ENCODE measurements at regions not wholly inside any gene's neighbourhood (a gene's known extent, or its start where the extent isn't known, plus 50 kb on each side); places are given as distances from the start of the nearest gene placed in this dataset.

GRCh38 chr16:17723531-17724134, 252.9 kb upstream of the XYLT1 start:
- DNase-seq = no peak

- DNase-seq = no peak
These were observed 247.7 kb upstream of the XYLT1 start for GRCh38 chr16:17718495-17718894.

GRCh38 chr16:17705847-17706246, 235.1 kb upstream of the XYLT1 start:
- no peak for DNase-seq

- DNase-seq = no peak
These were observed 225.9 kb upstream of the XYLT1 start for GRCh38 chr16:17696616-17697015.

GRCh38 chr16:17692484-17692883, 221.7 kb upstream of the XYLT1 start:
- no peak for DNase-seq

- DNase-seq = no peak
These were observed 221.1 kb upstream of the XYLT1 start for GRCh38 chr16:17691899-17692176.

- no peak for DNase-seq
These were observed 220.5 kb upstream of the XYLT1 start for GRCh38 chr16:17691106-17691898.

GRCh38 chr16:17685447-17685846, 214.7 kb upstream of the XYLT1 start:
- no peak for DNase-seq

- DNase-seq = no peak
These were observed 212.5 kb upstream of the XYLT1 start for GRCh38 chr16:17683281-17683680.

GRCh38 chr16:17676171-17676570, 205.4 kb upstream of the XYLT1 start:
- no peak for DNase-seq

GRCh38 chr16:17668386-17668785, 197.6 kb upstream of the XYLT1 start:
- DNase-seq = no peak

- DNase-seq = no peak
These were observed 195.5 kb upstream of the XYLT1 start for GRCh38 chr16:17666293-17666692.

- DNase-seq = no peak
These were observed 188.1 kb upstream of the XYLT1 start for GRCh38 chr16:17658881-17659280.

- DNase-seq = peak; percentile 19
These were observed 186.3 kb upstream of the XYLT1 start for GRCh38 chr16:17657045-17657444.

GRCh38 chr16:17654571-17654970, 183.8 kb upstream of the XYLT1 start:
- no peak for DNase-seq

- no peak for DNase-seq
These were observed 183.4 kb upstream of the XYLT1 start for GRCh38 chr16:17654142-17654541.

- no peak for DNase-seq
These were observed 177.4 kb upstream of the XYLT1 start for GRCh38 chr16:17647879-17648872.

- no peak for DNase-seq
These were observed 173.2 kb upstream of the XYLT1 start for GRCh38 chr16:17643935-17644334.

- DNase-seq = no peak
These were observed 171.2 kb upstream of the XYLT1 start for GRCh38 chr16:17641990-17642389.

- DNase-seq = no peak
These were observed 167.4 kb upstream of the XYLT1 start for GRCh38 chr16:17638134-17638533.

GRCh38 chr16:17635183-17635582, 164.4 kb upstream of the XYLT1 start:
- peak; percentile 15 for DNase-seq

- peak; percentile 85 for DNase-seq
These were observed 162.6 kb upstream of the XYLT1 start for GRCh38 chr16:17633181-17633951.

- peak; percentile 86 for DNase-seq
These were observed 161.9 kb upstream of the XYLT1 start for GRCh38 chr16:17632667-17633066.
